ENCODE measurements at regions not wholly inside any gene's neighbourhood (a gene's known extent, or its start where the extent isn't known, plus 50 kb on each side); places are given as distances from the start of the nearest gene placed in this dataset.

DNA sequence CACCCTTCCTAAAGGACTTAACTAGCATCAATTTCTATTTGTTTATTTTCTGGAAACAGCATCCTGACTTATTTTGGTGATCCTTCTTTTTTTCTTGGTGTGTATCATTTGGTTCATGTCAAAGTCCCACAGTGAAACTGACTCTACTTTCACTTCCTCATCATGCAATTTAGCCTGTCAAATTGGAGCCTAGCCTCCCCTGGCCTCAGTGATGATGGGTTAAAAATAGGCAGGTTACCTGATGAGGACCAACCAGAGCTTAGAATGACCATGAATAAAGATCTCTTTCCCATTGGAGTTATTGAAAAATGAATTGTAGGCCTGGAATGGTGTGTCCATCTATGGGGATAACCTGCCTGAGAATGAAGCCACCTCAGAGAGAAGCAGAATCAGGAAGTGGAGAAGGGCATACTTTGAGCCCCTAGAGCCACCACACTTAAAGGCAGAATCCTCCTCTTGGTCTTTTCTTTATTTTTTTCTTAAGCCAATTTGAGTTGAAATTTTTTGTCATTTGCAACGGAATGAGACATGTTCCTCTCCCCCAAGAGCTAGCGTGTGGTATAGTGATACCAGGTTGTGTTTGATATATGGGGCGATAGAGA lies 105.6 kb downstream of the BTBD3 start:
- no peak for DNase-seq

DNA sequence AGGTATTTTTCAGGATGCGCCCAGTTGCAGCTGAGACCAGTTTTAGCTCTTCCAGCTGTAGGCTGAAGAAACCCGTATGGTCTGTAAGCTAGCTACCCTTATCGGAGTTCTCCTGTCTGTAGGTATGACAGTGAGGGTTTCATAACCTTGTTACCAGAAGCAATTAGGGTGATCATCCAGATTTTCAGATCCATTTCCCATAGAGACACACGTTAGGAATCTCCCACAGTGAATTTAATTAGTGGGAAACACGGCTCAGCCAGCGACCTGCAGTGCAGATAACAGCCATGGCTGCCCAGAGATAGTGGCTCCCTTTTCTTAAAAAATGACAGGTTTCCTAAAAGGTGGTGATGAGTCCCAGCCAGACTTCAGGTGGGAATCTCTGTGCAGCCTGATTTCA lies 111.1 kb downstream of the BTBD3 start:
- no peak for DNase-seq

DNA sequence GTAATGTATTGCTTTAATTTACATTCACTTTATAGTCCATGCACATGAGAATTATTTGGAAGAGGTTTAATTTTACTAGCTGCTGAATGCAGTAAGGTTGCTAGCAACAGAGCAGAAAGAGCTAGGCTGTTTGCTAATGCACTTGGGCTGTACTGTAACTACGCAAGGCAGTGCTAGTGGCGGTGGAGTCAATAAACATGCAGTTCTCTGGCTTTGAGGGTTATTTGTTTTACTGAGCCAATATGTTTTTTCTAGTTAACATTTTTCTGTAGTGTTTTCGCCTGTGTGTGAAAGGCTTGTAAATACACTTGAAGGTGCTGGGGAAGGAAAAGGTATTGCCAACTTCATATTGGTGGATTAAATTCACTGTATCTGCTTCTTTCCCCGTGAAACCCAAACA lies 112.8 kb downstream of the BTBD3 start:
- DNase-seq = no peak

DNA sequence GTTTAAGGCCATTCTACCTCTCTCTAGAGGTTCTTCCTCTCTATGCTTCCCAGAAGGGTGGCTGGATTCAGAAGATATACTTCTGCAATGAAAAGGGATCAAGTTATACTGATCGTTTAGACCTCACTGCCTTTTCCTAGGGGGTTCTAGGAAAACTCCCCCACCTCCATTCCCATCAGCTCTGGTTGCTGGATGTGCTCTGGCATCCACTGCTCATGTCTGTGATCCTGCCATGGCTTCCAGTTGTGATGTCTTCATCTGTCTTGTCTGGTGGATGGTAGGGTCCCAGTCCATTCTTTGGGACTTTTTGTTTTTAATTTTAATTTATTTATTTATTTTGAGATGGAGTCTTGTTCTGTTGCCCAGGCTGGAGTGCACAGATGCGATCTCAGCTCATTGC lies 118.4 kb downstream of the BTBD3 start:
- no peak for DNase-seq

DNA sequence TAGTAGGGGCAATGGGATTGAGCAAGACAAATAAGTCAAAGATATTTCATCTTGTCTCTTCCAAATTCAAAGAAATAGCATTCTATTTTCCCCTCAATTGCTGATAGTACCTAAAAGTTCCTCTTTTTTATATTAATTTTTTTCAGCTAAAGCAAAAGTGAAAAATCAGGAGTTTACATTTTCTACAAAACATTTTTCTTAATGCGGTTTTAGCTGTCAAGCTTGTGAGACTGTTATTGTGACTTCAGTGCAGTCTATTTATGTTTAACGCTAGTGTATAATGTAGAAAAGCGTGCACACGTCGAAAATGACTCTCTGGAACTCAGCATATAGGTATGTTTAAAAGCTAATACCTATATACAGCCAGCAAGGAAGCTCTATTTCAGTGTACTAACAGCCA lies 119.8 kb downstream of the BTBD3 start:
- DNase-seq = no peak

DNA sequence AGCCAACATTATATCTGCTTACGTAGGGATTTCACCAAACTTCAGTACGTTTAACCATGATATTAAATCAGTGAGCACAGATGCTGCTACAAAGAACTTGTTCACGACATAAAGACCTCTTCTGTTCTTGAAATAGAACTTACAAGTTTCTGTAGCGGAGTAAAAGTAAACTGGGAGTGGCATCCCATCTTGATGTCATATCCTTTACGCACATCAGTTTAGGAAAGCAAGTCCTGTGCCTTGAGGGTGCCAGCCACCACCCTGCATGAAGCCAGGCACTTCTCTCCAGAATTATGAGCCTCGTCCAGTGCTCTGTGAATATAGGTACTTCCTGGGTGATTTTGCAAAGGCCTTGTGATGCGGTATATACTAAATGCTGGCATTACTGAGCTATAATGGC lies 122.6 kb downstream of the BTBD3 start:
- no peak for DNase-seq

DNA sequence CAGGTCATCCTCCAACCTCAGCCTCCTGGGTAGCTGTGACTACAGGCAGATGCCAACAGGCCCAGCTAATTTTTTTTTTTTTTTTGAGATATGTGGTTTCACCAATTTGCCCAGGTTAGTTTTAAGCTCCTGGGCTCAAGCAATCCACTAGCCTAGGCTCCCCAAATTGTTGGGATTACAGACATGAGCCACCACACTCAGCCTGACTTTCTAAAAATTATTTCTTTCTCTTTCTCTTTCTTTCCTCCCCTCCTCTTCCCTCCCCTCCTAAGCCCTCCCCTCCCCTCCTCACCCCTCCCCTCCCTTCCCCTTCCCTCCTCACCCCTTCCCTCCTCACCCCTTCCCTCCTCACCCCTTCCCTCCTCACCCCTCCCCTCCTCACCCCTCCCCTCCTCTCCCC lies 127.3 kb downstream of the BTBD3 start:
- DNase-seq = no peak

DNA sequence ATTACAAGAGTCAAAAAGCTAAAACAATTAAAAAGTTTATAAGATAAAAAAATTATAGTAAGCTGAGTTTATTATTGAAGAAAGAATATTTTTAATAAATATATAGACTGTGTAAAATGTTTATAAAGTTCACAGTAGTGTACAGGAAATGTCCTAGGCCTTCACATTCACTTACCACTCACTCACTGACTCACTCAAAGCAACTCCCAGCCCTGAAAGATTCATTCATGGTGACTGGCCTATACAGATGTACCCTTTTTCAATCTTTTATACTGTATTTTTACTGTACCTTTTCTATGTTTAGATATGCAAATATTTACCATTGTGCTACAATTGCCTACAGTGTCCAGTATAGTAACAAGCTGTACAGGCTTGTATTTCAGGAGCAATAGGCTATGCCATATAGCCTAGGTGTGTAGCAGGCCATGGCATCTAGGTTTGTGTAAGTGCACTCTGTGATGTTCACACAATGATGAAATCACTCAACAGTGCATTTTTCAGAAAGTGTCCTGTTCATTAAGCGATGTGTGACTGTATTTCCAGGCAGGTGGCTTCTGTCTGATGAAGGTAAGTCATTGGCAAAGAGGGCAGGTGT lies 130.2 kb downstream of the BTBD3 start:
- DNase-seq = no peak

DNA sequence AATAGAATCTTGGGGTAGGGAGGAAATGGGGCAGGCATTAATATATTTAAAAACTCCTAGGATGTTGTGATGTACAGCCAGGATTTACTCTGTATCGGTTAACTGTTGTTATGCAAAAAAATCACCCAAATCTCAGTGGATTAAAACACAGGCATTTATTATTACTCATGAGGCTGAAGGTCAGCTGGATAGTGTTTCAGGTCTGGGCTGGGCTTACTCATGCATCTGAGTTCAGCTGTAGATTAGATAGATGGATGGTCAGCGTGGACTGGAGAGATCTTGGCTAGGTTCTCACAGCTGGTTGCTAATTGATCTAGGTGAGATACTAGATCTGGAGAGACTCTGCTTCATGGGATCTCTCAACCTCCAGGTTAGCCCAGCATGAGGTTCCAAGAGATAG lies 131.4 kb downstream of the BTBD3 start:
- DNase-seq = no peak

DNA sequence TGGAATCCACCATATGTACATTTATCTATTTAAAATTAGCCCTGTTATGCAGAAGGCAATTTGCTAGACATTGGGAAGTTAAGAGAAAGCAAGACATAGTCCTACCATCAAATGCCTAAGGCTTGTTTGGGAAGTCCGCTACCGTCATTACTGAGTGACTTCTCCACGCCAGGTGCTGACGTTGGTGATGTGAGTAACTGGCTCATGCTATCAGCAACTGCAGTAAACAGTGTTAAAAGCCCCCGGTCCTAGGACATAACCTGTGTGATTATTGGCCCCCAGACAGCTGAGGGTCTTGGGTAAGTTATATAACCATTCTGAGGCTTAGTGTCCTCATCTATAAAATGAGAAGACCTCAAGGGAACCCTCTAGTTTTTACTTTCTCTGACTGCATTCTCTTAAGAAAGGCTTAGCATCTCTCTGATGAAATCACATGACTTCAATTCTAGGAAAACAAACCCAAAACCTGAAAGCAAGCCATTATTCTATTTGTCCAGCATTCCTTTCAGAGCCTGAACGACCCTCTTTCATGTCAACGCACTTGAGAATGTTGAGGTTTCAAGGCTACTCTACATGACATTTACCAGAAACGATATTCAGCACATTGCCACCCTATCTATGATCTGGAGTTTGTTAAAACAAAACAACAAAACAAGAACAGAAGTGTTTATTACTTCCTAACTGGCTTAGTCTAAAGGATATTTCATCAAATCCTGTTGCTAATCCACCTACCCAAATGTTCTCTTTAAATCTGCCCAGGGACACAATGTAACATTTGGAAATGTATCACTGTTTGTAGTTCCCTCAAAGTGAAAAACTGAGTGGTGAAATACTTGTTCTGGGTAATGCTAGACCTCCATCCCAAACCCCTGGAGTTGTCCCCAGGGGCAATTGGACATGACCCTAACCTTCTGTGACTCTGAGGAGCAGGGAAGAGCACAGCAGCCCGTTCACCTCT lies 133.8 kb downstream of the BTBD3 start:
- DNase-seq = no peak

DNA sequence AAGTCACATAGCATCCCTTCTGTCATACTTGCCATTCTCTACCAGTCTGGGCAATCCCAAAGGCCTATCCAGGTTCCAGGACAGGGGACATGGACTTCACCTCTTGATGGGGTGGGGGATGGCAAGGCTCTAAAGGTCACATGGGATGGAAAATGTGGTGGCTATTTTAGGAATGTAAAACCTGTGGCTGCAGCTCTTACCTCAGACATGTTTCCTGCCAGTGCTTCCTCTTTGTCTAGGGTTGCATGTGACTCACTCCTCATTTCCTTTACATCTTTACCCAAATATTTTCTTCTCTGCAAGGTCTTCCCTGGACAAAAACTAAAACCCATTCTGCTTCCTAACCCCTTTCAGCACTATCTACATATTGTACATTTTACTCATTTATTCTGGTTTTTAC lies 135.7 kb downstream of the BTBD3 start:
- no peak for DNase-seq

DNA sequence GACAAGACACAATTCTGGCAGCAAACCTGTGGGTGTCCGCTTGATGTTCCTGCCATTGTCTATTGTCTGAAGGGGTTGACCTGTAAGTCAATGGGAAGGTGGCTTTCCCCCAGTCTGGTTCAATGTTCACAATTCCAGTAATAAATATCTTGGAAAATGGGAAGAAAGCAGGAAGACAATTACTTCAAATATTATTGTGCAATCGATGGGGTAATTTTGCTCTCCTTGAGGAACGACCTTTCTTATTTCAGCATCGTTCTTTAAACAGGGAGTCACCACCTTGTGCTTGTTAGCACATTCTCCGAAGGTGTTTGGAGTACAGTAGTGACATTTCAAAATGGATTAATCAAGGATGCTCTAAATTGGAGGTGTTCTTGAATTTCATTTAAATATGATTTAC lies 136.9 kb downstream of the BTBD3 start:
- DNase-seq = no peak

DNA sequence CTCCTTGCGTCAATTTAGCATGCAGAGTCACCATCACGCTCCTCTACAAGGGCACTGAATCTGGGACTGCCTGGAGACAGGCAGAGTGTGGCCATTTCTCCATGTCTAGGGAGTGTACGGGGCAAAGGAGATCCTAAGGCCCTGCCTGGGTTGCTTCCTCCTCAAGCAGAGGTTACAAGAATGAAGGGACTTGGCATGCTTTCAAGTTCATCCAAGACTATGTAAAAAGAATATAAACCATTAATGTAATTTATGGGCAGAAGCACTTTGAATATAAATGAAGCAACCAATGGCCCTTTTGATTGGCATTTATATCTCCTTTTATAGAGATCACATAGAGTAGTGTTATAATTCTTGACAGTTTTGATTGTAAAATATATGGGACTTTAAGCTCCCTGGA lies 137.5 kb downstream of the BTBD3 start:
- no peak for DNase-seq

DNA sequence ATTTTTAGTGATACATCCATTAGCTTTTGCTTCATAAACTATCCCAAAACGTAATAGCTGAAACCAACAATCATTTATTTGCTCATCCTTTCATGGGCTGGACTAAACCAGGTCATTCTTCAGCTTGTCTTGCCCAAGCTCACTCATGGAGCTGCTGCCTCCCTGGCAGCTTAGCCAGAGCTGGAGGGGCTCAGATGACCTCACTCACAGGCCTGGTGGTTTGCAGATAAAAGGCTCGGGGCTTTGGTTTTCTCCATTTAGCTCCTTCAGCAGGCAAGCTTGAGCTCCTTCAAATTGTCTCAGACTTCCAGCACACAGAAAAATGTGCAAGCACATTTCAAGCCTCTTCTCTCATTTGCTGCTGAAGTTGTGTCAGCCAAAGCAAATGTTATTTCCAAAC lies 139.1 kb downstream of the BTBD3 start:
- DNase-seq = no peak

DNA sequence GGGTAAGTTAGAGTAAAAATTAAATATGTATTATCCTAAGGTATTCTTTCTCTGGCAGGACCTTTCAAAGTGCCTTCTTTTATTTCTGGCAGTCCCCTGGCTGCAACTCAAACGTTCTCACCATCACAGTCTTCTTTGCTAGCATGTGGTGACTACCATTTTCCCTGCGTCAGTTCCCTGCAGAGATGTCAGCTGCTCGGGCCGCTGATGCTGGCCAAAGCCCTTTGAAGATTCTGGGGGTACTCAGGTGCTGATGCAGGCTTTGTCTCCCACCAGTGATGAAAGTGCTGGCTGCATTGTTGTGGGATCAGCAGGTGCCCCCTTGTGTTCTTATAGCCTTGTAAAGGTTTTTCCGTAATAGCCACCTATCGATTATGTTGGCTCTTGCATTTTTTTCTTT lies 140.1 kb downstream of the BTBD3 start:
- no peak for DNase-seq

DNA sequence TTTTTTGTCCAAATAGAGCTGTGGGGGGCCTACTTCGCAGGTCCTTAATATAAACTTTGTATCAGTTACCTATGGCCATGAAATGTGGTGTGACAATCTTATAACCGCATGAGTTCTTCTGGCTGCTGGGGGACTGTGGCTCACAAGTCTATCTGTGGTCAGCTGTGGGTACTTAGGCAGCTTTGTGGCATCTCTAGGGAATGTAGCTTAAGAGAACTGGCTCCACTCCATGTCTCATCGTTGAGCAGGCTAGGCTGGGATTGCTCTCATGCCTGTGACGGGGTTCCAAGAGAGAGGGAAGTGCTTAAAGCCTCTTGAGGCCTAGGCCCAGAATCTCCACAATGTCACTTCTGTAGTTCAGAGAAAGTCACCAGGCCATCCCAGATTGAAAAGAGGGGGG lies 140.5 kb downstream of the BTBD3 start:
- DNase-seq = no peak

DNA sequence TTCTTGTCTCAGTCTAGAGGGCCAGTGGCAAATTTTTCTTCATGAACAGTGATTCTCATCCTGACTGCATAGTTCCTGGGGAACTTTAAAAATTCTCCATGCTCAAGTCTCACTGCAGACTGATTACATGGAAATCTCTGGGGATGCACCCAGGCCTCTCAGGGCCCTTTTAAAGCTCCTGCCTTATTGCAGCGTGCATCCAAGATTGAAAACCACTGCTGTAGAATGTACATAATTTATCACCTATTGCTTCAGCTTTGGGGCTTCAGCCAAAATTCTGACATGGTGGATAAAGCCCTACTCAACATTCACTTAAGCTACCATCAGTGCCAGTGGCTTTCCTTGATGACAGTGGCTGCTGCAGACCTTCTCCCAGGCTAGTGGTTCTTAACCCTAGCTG lies 143.8 kb downstream of the BTBD3 start:
- DNase-seq = no peak

DNA sequence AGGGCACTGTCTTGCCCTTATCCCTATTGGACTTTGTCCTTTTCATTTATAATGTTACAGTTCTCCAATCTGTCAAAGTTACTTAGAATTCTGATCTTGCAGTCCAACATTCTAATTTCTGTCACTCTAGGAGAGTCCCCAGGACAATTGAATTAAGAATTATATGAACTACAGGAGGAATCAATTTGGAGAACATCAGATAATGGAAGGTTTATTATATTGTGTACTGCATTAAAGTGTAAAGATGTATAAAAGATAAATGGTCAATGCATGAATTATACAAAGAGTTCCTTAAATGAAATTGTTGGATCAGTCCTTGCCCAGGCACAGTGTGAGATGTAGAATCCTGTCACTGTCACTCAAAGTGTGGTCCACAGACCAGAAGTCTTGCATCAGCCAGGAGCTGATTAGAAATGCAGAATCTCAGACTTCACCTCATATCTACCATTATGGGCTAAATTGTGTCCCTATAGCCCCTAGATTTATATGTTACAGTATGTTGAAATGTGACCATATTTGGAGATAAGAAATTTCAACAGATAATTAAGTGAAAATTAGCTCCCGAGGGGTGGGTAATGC lies 145.5 kb downstream of the BTBD3 start:
- DNase-seq = no peak

DNA sequence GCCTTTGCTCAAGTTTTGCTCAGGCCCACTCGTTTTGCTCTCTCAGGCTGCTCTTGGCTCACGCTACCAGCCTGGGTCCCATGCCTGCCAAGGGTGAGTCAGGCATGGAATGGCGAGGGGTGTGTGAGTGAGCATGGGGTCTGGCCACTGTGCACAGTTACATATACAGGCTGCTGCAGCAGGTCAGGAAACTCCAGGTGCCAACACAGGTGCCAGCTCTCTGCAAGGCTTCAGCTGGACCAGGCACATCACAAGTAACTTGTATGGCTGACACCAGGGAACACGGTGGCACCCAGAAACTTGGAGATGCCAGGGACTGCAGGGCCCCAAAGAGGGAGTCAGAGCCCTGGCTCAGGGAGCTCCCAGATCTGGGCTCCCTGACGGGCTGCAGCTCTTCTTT lies 146.8 kb downstream of the BTBD3 start:
- no peak for DNase-seq

DNA sequence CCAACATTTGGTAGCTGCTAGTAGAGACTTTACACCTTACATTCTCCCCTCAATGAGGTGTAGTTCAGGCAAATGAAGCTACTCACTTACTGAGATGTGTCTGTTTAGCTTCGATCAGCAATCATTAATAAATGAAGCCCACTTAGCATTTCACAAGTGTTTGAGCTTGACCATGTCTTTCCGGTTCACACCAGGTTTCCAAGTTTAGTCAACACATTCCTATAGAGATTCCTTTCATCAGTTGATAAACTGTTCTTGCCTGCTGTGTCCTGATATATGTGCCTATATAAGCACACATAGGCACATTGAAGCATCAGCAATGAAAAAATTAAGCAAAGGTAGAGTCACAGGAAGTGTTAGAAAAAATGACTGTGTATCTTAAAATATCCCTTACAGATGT lies 150.0 kb downstream of the BTBD3 start:
- DNase-seq = no peak

DNA sequence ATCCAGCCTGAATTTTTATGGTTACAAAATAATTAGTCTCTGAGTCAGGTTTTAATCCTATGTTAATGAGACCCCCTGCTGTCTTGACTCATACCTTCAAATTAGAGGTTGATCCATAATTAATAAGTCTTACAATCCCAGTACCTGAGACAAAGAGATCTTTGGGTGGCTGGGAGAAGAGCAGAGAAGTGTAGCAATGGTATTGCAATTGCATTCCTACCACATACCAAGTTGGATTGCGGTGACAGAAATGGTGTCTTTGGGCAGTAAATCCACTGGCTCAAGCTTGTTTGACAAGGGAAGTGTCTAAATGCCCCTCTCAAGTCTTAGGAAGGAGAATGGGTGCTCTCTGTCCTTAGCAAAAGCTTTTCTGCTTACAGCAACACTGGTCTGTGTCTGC lies 150.4 kb downstream of the BTBD3 start:
- DNase-seq = no peak

DNA sequence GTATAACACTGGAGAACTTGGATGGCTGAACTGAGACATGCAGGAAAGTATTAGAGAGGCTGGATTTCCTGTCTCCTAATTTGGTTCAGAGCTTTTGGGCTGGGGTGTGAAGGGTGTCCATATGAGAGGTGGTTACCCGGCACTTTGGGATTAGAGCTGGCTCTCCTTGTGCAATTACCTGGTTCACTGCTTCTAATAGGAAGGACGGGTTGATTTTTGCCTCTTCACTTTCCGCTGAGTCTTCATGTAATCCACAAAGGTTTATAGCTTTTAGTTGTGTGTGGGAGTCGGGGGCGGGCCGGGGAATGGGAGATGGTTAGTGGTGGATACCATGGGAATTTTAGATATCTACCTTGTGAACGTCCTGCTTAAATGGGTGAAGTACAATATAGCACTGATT lies 151.5 kb downstream of the BTBD3 start:
- no peak for DNase-seq

DNA sequence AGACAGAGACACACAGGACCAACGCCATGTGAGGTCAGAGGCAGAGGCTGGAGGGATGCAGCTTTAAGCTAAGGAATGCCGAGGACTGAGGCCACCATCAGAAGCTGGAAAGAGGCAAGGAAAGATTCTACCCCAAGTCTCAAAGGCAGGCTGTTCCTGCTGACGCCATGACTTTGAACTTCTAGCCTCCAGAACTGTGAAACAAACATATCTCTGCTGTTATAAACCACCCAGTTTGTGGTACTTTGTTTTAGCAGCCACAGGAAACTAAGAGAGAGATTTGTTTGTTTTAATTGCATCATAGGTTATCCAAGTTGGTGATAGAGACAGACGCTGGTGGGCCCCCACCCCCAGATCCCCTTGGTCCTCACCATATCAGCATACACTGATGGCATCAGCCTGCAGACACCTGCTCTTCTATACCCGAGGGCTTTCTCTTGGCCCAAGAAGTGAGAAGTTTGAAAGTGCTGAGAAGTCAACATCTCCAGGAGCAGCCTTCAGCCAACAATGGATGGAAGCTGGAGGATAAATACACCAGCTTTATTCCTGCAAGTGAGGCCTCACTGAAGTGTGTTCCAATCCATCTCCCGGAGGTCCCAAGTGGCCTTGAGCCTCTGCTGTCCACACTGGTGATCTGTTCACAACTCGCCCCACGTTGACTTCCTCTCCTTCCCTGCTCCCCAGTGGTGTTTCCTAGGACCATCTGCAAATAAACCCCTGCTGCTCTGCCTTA lies 154.7 kb downstream of the BTBD3 start:
- no peak for DNase-seq

DNA sequence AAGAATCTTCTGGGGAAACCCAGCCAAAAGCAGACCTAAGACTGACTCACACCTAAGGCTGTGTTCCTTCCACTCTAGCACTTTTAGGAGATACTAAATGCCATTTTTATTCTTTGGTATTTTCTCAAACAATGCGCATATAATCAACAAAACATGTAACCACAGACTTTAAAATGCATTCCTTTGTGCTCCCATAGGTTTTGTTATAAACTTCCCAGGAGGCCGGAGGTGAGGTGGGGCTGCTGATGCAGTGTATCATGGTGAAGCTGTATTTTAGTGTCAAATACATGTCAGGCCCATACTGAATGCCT lies 155.2 kb downstream of the BTBD3 start:
- no peak for DNase-seq

Measured in NCI-H1694 (cell line).